ENCODE measurements at regions not wholly inside any gene's neighbourhood (a gene's known extent, or its start where the extent isn't known, plus 50 kb on each side); places are given as distances from the start of the nearest gene placed in this dataset.
"Not testable (repeated sequence)": the region's sequence is repeated elsewhere in the genome, so short reads cannot be mapped to it uniquely, and the experiment has no call there.

DNA sequence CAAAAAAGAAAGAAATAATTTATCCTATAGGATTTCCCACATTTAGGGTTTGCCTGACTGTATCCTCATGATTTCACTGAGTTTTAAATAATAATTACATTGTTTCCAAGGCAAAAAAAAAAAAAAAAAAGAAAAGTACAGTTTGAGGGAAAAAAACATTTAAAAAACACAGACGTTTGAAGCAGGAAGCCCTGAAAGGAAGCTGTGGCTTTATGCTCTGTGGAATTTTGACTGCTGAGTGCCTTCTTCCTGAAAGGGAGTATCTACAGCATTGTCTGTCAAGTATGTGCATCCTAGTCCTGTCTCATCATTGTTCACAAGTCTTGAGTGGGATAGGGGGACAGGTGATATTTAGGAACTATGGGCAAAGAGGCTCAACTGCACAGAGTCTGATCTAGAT, 493.3 kb downstream of the RPIA start:
- H2BK12ac ChIP-seq (ENCODE audit: insufficient read length, low read depth, low read length); H3K4me1 Mint-ChIP-seq; H3K4me2 ChIP-seq (ENCODE audit: insufficient read depth, insufficient read length, low read length); H3K56ac ChIP-seq (ENCODE audit: insufficient read length, low read depth, low read length); H3K4ac ChIP-seq (ENCODE audit: low read depth, low read length); H2BK20ac ChIP-seq (ENCODE audit: low read depth, low read length, poor library complexity, severe bottlenecking); DNase-seq; H3K27ac ChIP-seq (ENCODE audit: insufficient read length, low read depth, low read length); H3K27me3 Mint-ChIP-seq (ENCODE audit: low read depth); H3K23ac ChIP-seq (ENCODE audit: insufficient read length, low read depth, low read length); H3K27ac Mint-ChIP-seq; H4K5ac ChIP-seq (ENCODE audit: insufficient read length, low read depth, low read length); H4K20me1 ChIP-seq (ENCODE audit: control insufficient read depth, insufficient read depth, insufficient read length); H3K27me3 ChIP-seq (ENCODE audit: insufficient read depth, low read length); H3K23me2 ChIP-seq (ENCODE audit: insufficient read length, low read depth, low read length, poor library complexity, severe bottlenecking); H3K4me3 Mint-ChIP-seq; H3K18ac ChIP-seq (ENCODE audit: insufficient read length, low read depth, low read length); H3K14ac ChIP-seq (ENCODE audit: insufficient read depth, low read length); H3T11ph ChIP-seq (ENCODE audit: low read length); H2AK5ac ChIP-seq (ENCODE audit: insufficient read length, low read length); H2BK5ac ChIP-seq (ENCODE audit: insufficient read length, low read length); H4K8ac ChIP-seq (replicated peaks; ENCODE audit: insufficient read length, low read depth, low read length); H3K4me1 ChIP-seq (ENCODE audit: insufficient read depth, low read length); H3K79me2 ChIP-seq (ENCODE audit: insufficient read depth, low read length); H2BK120ac ChIP-seq (ENCODE audit: low read depth, low read length, poor library complexity, severe bottlenecking); H3K9ac ChIP-seq (ENCODE audit: extremely low read depth, insufficient read length, low read length); H4K91ac ChIP-seq (ENCODE audit: insufficient read length, low read depth, low read length); H2AFZ ChIP-seq (ENCODE audit: low read length); H3K9me3 ChIP-seq (ENCODE audit: control insufficient read depth, low read depth, low read length); H2BK15ac ChIP-seq (ENCODE audit: low read depth, low read length); H3K79me1 ChIP-seq (ENCODE audit: insufficient read depth, low read depth, low read length, poor library complexity, severe bottlenecking): not testable (repeated sequence)
- Mint-ChIP-seq H3K9me3 (peaks cover 43 to 49% of the 10 kb centered on the region in 2 experiments), H3K36me3 (ENCODE audit: insufficient read depth in 1 of 3, low read depth in 3 of 3) (peaks cover 0 to 11% (median 0%) of the 10 kb centered on the region in 3 experiments; a peak in 2 of 7 replicates)
- no CpG with 5 or more reads among the region's 1 CpG for whole genome bisulfite sequencing (ENCODE audit: extremely low coverage, insufficient read length, low lambda C conversion rate)

- not testable (repeated sequence) for H3K79me1 ChIP-seq (ENCODE audit: insufficient read depth, low read depth, low read length, poor library complexity, severe bottlenecking); H2BK15ac ChIP-seq (ENCODE audit: low read depth, low read length); H2AFZ ChIP-seq (ENCODE audit: low read length); H2BK5ac ChIP-seq (ENCODE audit: insufficient read length, low read length); H4K91ac ChIP-seq (ENCODE audit: insufficient read length, low read depth, low read length); H3K4me2 ChIP-seq (ENCODE audit: insufficient read depth, insufficient read length, low read length); H3K4me1 Mint-ChIP-seq; H3K27me3 Mint-ChIP-seq (ENCODE audit: low read depth); H3T11ph ChIP-seq (ENCODE audit: low read length); H3K14ac ChIP-seq (ENCODE audit: insufficient read depth, low read length); H3K79me2 ChIP-seq (ENCODE audit: insufficient read depth, low read length); H4K5ac ChIP-seq (ENCODE audit: insufficient read length, low read depth, low read length); H3K4me3 Mint-ChIP-seq; H4K20me1 ChIP-seq (ENCODE audit: control insufficient read depth, insufficient read depth, insufficient read length); H3K23ac ChIP-seq (ENCODE audit: insufficient read length, low read depth, low read length); H2BK12ac ChIP-seq (ENCODE audit: insufficient read length, low read depth, low read length); H2AK5ac ChIP-seq (ENCODE audit: insufficient read length, low read length); H3K27me3 ChIP-seq (ENCODE audit: insufficient read depth, low read length); H3K4ac ChIP-seq (ENCODE audit: low read depth, low read length); H3K9me3 ChIP-seq (ENCODE audit: control insufficient read depth, low read depth, low read length); H2BK120ac ChIP-seq (ENCODE audit: low read depth, low read length, poor library complexity, severe bottlenecking); H2BK20ac ChIP-seq (ENCODE audit: low read depth, low read length, poor library complexity, severe bottlenecking); H4K8ac ChIP-seq (replicated peaks; ENCODE audit: insufficient read length, low read depth, low read length); H3K27ac ChIP-seq (ENCODE audit: insufficient read length, low read depth, low read length); H3K27ac Mint-ChIP-seq; DNase-seq; H3K56ac ChIP-seq (ENCODE audit: insufficient read length, low read depth, low read length); H3K4me1 ChIP-seq (ENCODE audit: insufficient read depth, low read length); H3K23me2 ChIP-seq (ENCODE audit: insufficient read length, low read depth, low read length, poor library complexity, severe bottlenecking); H3K18ac ChIP-seq (ENCODE audit: insufficient read length, low read depth, low read length); H3K9ac ChIP-seq (ENCODE audit: extremely low read depth, insufficient read length, low read length)
- H3K9me3 Mint-ChIP-seq = peaks cover 62 to 68% of the 10 kb centered on the region in 2 experiments
- WGBS (ENCODE audit: extremely low coverage, insufficient read length, low lambda C conversion rate) = no CpG with 5 or more reads among the region's 4 CpGs
- H3K36me3 Mint-ChIP-seq (ENCODE audit: insufficient read depth in 1 of 3, low read depth in 3 of 3) = peaks cover 0 to 18% (median 5%) of the 10 kb centered on the region in 3 experiments; a peak in 5 of 7 replicates
These were observed 504.3 kb downstream of the RPIA start for GRCh38 chr2:89195636-89196251.
